B cell (primary cell): ENCODE measurements at regions not wholly inside any gene's neighbourhood (a gene's known extent, or its start where the extent isn't known, plus 50 kb on each side); places are given as distances from the start of the nearest gene placed in this dataset.

Source experiments
- ATAC-seq: fragments of 200-7000 bp; cut with Tn5 transposase; one replicate; pipeline ENCODE4 v1.10.0; 2021; ENCODE audit warnings: low read depth, mild to moderate bottlenecking, moderate number of reproducible peaks, moderate library complexity
- CTCF ChIA-PET: fragments of 350-600 bp; sonication (Branson Sonifier 250); formaldehyde crosslinking; loops from one replicate; lab custom pipeline; 2021; ENCODE audit warnings: antibody characterized with exemption, inconsistent platforms; lab: Charles Lee
- POLR2A ChIA-PET: fragments of 350-600 bp; sonication (Branson Sonifier 250); formaldehyde crosslinking; loops from one replicate; lab custom pipeline; 2021; ENCODE audit warnings: antibody characterized with exemption; lab: Charles Lee
- DNase-seq: peaks from one replicate; pipeline ENCODE4 v3.0.0; 2013
- H2AFZ ChIP-seq: 2 replicates; pipeline ENCODE4 v1.6.1; 2012; ENCODE audit warnings: mild to moderate bottlenecking, low read depth, low read length; ENCODE audit not compliant: insufficient read depth, poor library complexity, severe bottlenecking
- H3K27ac ChIP-seq, 2 donors: 1 replicate in 1 of 2; 2 replicates in 1 of 2; pipeline ENCODE4 v1.5.1; 2012 to 2013; ENCODE audit warnings: low read length in 2 of 2, mild to moderate bottlenecking in 2 of 2, moderate library complexity in 1 of 2
- H3K27me3 ChIP-seq, 4 experiments: fragments of 200-600 bp in 1 of 4; sonication (generic) in 1 of 4; replicated peaks in 1 of 4; 1 replicate in 2 of 4; 2 replicates in 2 of 4; pipeline versions ENCODE4 v1.6.1 to v1.7.0; 2013 to 2016; ENCODE audit warnings: low read length in 3 of 4, mild to moderate bottlenecking in 2 of 4, mixed read lengths in 1 of 4, moderate library complexity in 1 of 4; ENCODE audit not compliant: insufficient read depth in 4 of 4, control insufficient read depth in 3 of 4; ENCODE audit errors: control extremely low read depth in 1 of 4
- H3K36me3 ChIP-seq, 2 experiments: replicated peaks in 1 of 2; 1 replicate in 1 of 2; 2 replicates in 1 of 2; pipeline versions ENCODE4 v1.6.1 to v1.7.1; 2013; ENCODE audit warnings: low read length in 1 of 2; ENCODE audit not compliant: insufficient read depth in 2 of 2, control insufficient read depth in 1 of 2; ENCODE audit errors: control extremely low read depth in 1 of 2, extremely low read depth in 1 of 2
- H3K4me1 ChIP-seq, 2 donors: fragments of 200-600 bp in 1 of 2; sonication (generic) in 1 of 2; 1 replicate in 1 of 2; 2 replicates in 1 of 2; pipeline versions ENCODE4 v1.5.1 to v1.6.1; 2013 to 2017; ENCODE audit warnings: low read length in 2 of 2; ENCODE audit not compliant: control insufficient read depth in 2 of 2, insufficient read depth in 2 of 2
- H3K4me2 ChIP-seq: replicated peaks from 2 replicates; pipeline ENCODE3; 2012; ENCODE audit warnings: mild to moderate bottlenecking, low read depth, low read length; ENCODE audit not compliant: poor library complexity, severe bottlenecking
- H3K4me3 ChIP-seq, 5 experiments: fragments of 200-600 bp in 1 of 5; sonication (generic) in 1 of 5; 1 replicate in 3 of 5; 2 replicates in 2 of 5; pipeline versions ENCODE4 v1.5.1 to v1.7.0; 2011 to 2016; ENCODE audit warnings: low read length in 4 of 5, mild to moderate bottlenecking in 4 of 5, low read depth in 2 of 5, control low read depth in 1 of 5, moderate library complexity in 1 of 5; ENCODE audit not compliant: insufficient read depth in 1 of 5; ENCODE audit errors: control extremely low read depth in 1 of 5, extremely low read depth in 1 of 5
- H3K79me2 ChIP-seq: fragments of 200-600 bp; sonication (generic); one replicate; pipeline ENCODE4 v1.6.0; 2016; ENCODE audit warnings: low read length; ENCODE audit not compliant: control insufficient read depth, insufficient read depth
- H3K9ac ChIP-seq: fragments of 200-600 bp; sonication (generic); 2 replicates; pipeline ENCODE4 v1.6.1; 2017; ENCODE audit warnings: mild to moderate bottlenecking, low read length, moderate library complexity
- H3K9me3 ChIP-seq, 3 donors: one replicate each; pipeline versions ENCODE4 v1.6.1 to v1.7.1; 2013; ENCODE audit warnings: low read length in 2 of 3; ENCODE audit not compliant: control insufficient read depth in 2 of 3, insufficient read depth in 1 of 3; ENCODE audit errors: control extremely low read depth in 1 of 3
- H4K20me1 ChIP-seq: 2 replicates; pipeline ENCODE4 v1.6.0; 2012; ENCODE audit warnings: mild to moderate bottlenecking, low read length; ENCODE audit not compliant: insufficient read depth, control insufficient read depth, poor library complexity, severe bottlenecking
- H3K27ac Mint-ChIP-seq: one replicate; pipeline ENCODE4 v1.8.0; 2021; ENCODE audit warnings: mixed read lengths
- H3K27me3 Mint-ChIP-seq: one replicate; pipeline ENCODE4 v1.8.0; 2021; ENCODE audit warnings: mixed read lengths
- H3K4me1 Mint-ChIP-seq: one replicate; pipeline ENCODE4 v1.8.0; 2021; ENCODE audit warnings: mixed read lengths
- H3K4me3 Mint-ChIP-seq: one replicate; pipeline ENCODE4 v1.8.0; 2021; ENCODE audit warnings: mixed read lengths
- H3K9me3 Mint-ChIP-seq: one replicate; pipeline ENCODE4 v1.8.0; 2022; ENCODE audit warnings: mixed read lengths; ENCODE audit not compliant: insufficient read depth
- CTCF ChIP-seq: fragments of 200-600 bp; IDR thresholded peaks from one replicate; pipeline ENCODE4 v1.8.0; 2022; ENCODE audit warnings: antibody characterized with exemption, mild to moderate bottlenecking
- EZH2 ChIP-seq: IDR thresholded peaks from 2 replicates; pipeline ENCODE4 v1.6.1; 2012; ENCODE audit warnings: borderline replicate concordance, low read depth, mild to moderate bottlenecking, moderate library complexity, low read length; ENCODE audit not compliant: insufficient read depth, poor library complexity, severe bottlenecking
- WGBS: methylation state at CpG from one replicate; pipeline ENCODE4 v1.1.5; 2013; ENCODE audit warnings: missing lambda C conversion rate; ENCODE audit not compliant: insufficient coverage; 5-methylcytosine and 5-hydroxymethylcytosine counted together
- intact Hi-C: fragments of 100-400 bp; cut with micrococcal nuclease; formaldehyde crosslinking; loops from one replicate; pipeline ENCODE4 v1.10.0; 2022

DNA sequence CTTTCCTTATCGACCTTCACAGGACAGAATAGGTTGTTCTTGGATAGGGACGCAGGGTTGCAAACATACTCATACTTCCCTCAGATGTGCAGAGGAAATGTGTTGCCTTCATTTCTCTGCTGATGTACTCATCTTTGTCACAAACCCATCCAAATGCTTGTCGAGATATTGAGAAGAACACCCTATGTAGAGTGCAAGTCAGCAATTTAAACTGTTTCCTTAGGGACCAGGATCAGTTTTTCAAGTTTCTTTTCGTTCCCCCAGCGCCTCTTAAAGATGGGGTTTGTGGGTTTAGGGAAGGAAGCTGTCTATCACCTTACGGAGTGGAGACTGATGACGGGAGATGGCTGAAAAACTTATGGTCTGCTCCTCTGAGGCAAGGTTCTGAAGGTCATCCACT lies 474.2 kb downstream of the EPHA4 start:
- POLR2A ChIA-PET: no interaction called here

DNA sequence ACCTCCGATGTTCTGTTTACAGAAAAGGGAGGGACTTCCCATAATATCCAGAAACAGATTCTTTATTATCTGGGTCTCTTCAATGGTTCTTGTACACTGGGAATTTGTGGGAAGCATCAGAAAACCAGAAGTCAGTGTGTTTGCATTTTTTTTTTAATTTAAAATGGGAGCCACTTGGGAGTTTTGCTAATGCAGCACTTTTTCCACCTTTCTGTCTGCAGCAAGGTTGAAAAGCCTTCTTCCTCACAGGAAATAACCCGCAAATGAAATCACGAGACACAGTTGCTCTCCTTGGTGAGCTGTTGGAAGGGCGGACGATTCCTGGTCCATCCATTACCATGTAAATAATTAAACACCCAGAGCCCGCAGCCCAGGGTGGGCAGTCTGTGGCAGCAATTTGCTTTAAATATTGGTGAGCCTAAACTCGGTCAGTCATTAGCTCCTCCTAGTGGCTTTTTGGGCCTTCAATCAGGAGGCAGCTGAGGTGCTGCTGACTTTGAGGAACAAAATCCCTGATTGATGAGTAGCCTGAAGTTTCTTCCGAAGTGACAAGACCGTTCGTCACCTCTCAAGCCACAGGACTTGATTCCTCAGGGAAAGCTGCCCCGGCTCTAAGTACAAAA lies 471.5 kb downstream of the EPHA4 start:
- intact Hi-C loops: no loop called here
- Histone ChIP-seq H3K4me2 (no peak overlapping the region), H2AFZ (no peak overlapping the region), H3K4me3 (no peak overlapping the region), H3K9ac (no peak overlapping the region), H3K36me3 (no peaks in the 10 kb centered on the region), H3K27me3 (no peaks in the 10 kb centered on the region), H3K4me1 (no peaks in the 10 kb centered on the region), H3K9me3 (no peaks in the 10 kb centered on the region), H4K20me1 (no peaks in the 10 kb centered on the region), H3K79me2 (no peaks in the 10 kb centered on the region), H3K27ac (no peak overlapping the region)
- WGBS: 65% methylated on average over 6 of the region's 11 CpGs
- POLR2A ChIA-PET: no interaction called here
- H3K27me3 Mint-ChIP-seq: peaks cover 5% of the 10 kb centered on the region
- ATAC-seq (no peak), DNase-seq (no peak)
- no peak for TF ChIP-seq CTCF
- no peak for TF ChIP-seq EZH2
- no peak overlapping the region for H3K27ac Mint-ChIP-seq
- no peak overlapping the region for H3K4me3 Mint-ChIP-seq
- H3K4me1 Mint-ChIP-seq: peaks cover 14% of the 10 kb centered on the region
- CTCF ChIA-PET: no interaction called here
- peaks cover 1% of the 10 kb centered on the region for H3K9me3 Mint-ChIP-seq

More for the DNA sequence above, 474.2 kb downstream of the EPHA4 start:
- peaks cover 1% of the 10 kb centered on the region for H3K4me1 Mint-ChIP-seq
- Histone ChIP-seq H3K4me2 (no peak overlapping the region), H3K9ac (no peak overlapping the region), H3K4me1 (no peaks in the 10 kb centered on the region), H3K9me3 (no peaks in the 10 kb centered on the region), H4K20me1 (no peaks in the 10 kb centered on the region), H3K4me3 (no peak overlapping the region), H3K36me3 (no peaks in the 10 kb centered on the region), H3K27me3 (no peaks in the 10 kb centered on the region), H2AFZ (no peak overlapping the region), H3K27ac (no peak overlapping the region), H3K79me2 (no peaks in the 10 kb centered on the region)
- CTCF ChIA-PET: no interaction called here
- H3K27me3 Mint-ChIP-seq: no peaks in the 10 kb centered on the region
- 80% methylated on average over 2 of the region's 7 CpGs for WGBS
- H3K4me3 Mint-ChIP-seq: no peak overlapping the region
- H3K27ac Mint-ChIP-seq: no peak overlapping the region
- ATAC-seq (no peak), DNase-seq (no peak)
- no peaks in the 10 kb centered on the region for H3K9me3 Mint-ChIP-seq
- no peak for TF ChIP-seq CTCF
- TF ChIP-seq EZH2: no peak
- intact Hi-C loops: no loop called here
